ENCODE measurements at regions not wholly inside any gene's neighbourhood (a gene's known extent, or its start where the extent isn't known, plus 50 kb on each side); places are given as distances from the start of the nearest gene placed in this dataset.

- no peak for DNase-seq (ENCODE audit: low read depth in 2 of 2)
Observed at GRCh38 chr10:10421071-10421470, 596.6 kb upstream of the CELF2 start.

- no peak for DNase-seq (ENCODE audit: low read depth in 2 of 2)
Observed at GRCh38 chr10:10431422-10432066, 586.1 kb upstream of the CELF2 start.

GRCh38 chr10:10432296-10433035 is 585.2 kb upstream of the CELF2 start:
- no peak for DNase-seq (ENCODE audit: low read depth in 2 of 2)

GRCh38 chr10:10434312-10434711 is 583.4 kb upstream of the CELF2 start:
- DNase-seq (ENCODE audit: low read depth in 2 of 2) = no peak

- DNase-seq (ENCODE audit: low read depth in 2 of 2) = no peak
Observed at GRCh38 chr10:10437886-10438285, 579.8 kb upstream of the CELF2 start.

- no peak for DNase-seq (ENCODE audit: low read depth in 2 of 2)
Observed at GRCh38 chr10:10438335-10439100, 579.2 kb upstream of the CELF2 start.

GRCh38 chr10:10456856-10457255 is 560.8 kb upstream of the CELF2 start:
- DNase-seq (ENCODE audit: low read depth in 2 of 2) = no peak

GRCh38 chr10:10460451-10460850 is 557.2 kb upstream of the CELF2 start:
- no peak for DNase-seq (ENCODE audit: low read depth in 2 of 2)

- no peak for DNase-seq (ENCODE audit: low read depth in 2 of 2)
Observed at GRCh38 chr10:10462151-10462941, 555.3 kb upstream of the CELF2 start.

GRCh38 chr10:10471758-10472157 is 545.9 kb upstream of the CELF2 start:
- DNase-seq (ENCODE audit: low read depth in 2 of 2) = no peak

- DNase-seq (ENCODE audit: low read depth in 2 of 2) = no peak
Observed at GRCh38 chr10:10475812-10476211, 541.9 kb upstream of the CELF2 start.

GRCh38 chr10:10477844-10478243 is 539.8 kb upstream of the CELF2 start:
- no peak for DNase-seq (ENCODE audit: low read depth in 2 of 2)

- no peak for DNase-seq (ENCODE audit: low read depth in 2 of 2)
Observed at GRCh38 chr10:10479465-10479864, 538.2 kb upstream of the CELF2 start.

- no peak for DNase-seq (ENCODE audit: low read depth in 2 of 2)
Observed at GRCh38 chr10:10482613-10483012, 535.1 kb upstream of the CELF2 start.

GRCh38 chr10:10489076-10489475 is 528.6 kb upstream of the CELF2 start:
- DNase-seq (ENCODE audit: low read depth in 2 of 2) = no peak

GRCh38 chr10:10489805-10490571 is 527.7 kb upstream of the CELF2 start:
- no peak for DNase-seq (ENCODE audit: low read depth in 2 of 2)

- DNase-seq (ENCODE audit: low read depth in 2 of 2) = no peak
Observed at GRCh38 chr10:10490581-10490980, 527.1 kb upstream of the CELF2 start.

- no peak for DNase-seq (ENCODE audit: low read depth in 2 of 2)
Observed at GRCh38 chr10:10492420-10492819, 525.3 kb upstream of the CELF2 start.

- no peak for DNase-seq (ENCODE audit: low read depth in 2 of 2)
Observed at GRCh38 chr10:10493833-10494232, 523.8 kb upstream of the CELF2 start.

- DNase-seq (ENCODE audit: low read depth in 2 of 2) = no peak
Observed at GRCh38 chr10:10497245-10497644, 520.4 kb upstream of the CELF2 start.

GRCh38 chr10:10498781-10499180 is 518.9 kb upstream of the CELF2 start:
- no peak for DNase-seq (ENCODE audit: low read depth in 2 of 2)
